ENCODE measurements at regions not wholly inside any gene's neighbourhood (a gene's known extent, or its start where the extent isn't known, plus 50 kb on each side); places are given as distances from the start of the nearest gene placed in this dataset.
"Not testable (repeated sequence)": the region's sequence is repeated elsewhere in the genome, so short reads cannot be mapped to it uniquely, and the experiment has no call there.

DNA sequence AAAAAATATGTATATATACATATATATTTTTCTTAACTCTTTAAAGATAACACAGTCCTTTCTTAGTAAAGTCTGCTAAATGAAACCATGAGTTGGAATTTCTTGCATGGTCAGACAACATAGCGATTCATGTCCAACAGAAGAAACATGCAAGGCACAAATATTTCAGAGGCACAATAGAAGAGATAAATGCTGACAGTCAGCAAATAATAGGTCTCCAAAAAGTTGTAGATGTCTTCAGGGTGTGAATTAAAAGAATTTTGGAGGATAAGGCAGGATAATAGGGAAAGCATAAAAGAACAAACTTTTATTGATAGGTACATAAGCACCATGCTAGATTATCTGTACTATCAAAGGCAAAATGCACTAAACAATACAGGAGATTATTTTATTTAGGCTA, 800.2 kb downstream of the PLCL1 start:
- WGBS (ENCODE audit: extremely low coverage, insufficient coverage, low lambda C conversion rate), result no CpG with 5 or more reads among the region's 1 CpG
- Histone ChIP-seq H3K79me2 (ENCODE audit: control insufficient read depth, insufficient read depth, low read length) (no peaks in the 10 kb centered on the region), H3K9ac (ENCODE audit: low read length) (no peak overlapping the region), H3K36me3 (ENCODE audit: control insufficient read depth, insufficient read depth, low read length) (no peaks in the 10 kb centered on the region), H3K4me1 (ENCODE audit: control insufficient read depth, low read depth, low read length) (no peaks in the 10 kb centered on the region), H2BK15ac (replicated peaks; ENCODE audit: low read depth) (no peak overlapping the region), H3K27ac (ENCODE audit: low read depth, low read length) (no peak overlapping the region), H2BK120ac (ENCODE audit: low read depth, low read length) (no peak overlapping the region), H3K4me2 (ENCODE audit: low read length) (no peak overlapping the region), H3K79me1 (ENCODE audit: low read length) (no peaks in the 10 kb centered on the region), H2AK5ac (ENCODE audit: low read length) (no peak overlapping the region), H3K27me3 (ENCODE audit: insufficient read depth, low read length, poor library complexity) (no peaks in the 10 kb centered on the region), H3K23ac (ENCODE audit: low read length) (no peak overlapping the region), H3K56ac (ENCODE audit: low read length) (no peak overlapping the region), H3K4me3 (ENCODE audit: low read length) (no peak overlapping the region), H4K8ac (ENCODE audit: low read depth, low read length) (no peak overlapping the region), H3K18ac (ENCODE audit: low read length) (no peak overlapping the region), H2BK5ac (ENCODE audit: low read length) (no peak overlapping the region), H3K4ac (ENCODE audit: low read depth, low read length) (no peak overlapping the region), H4K5ac (ENCODE audit: low read length) (no peak overlapping the region)
- DNase-seq, result no peak

DNA sequence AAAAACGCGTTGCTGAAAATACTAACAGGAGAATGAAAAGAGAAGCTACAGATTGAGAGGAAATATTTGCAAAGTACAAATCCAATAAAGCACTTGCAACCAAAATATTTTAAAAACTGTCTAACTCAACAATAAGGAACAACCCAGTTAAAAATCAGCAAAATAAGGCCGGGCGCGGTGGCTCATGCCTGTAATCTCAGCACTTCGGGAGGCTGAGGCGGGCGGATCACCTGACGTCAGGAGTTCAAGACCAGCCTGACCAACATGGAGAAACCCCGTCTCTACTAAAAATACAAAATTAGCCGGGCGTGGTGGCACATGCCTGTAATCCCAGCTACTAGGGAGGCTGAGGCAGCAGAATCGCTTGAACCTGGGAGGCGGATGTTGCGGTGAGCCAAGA, 798.6 kb downstream of the PLCL1 start:
- not testable (repeated sequence) for H3K4me3 ChIP-seq (ENCODE audit: low read length); H3K4me1 ChIP-seq (ENCODE audit: control insufficient read depth, low read depth, low read length); H2BK15ac ChIP-seq (replicated peaks; ENCODE audit: low read depth); H2BK5ac ChIP-seq (ENCODE audit: low read length); H2AK5ac ChIP-seq (ENCODE audit: low read length); H3K9ac ChIP-seq (ENCODE audit: low read length); H4K5ac ChIP-seq (ENCODE audit: low read length); DNase-seq; H2BK120ac ChIP-seq (ENCODE audit: low read depth, low read length); H3K79me2 ChIP-seq (ENCODE audit: control insufficient read depth, insufficient read depth, low read length); H3K79me1 ChIP-seq (ENCODE audit: low read length); H3K27ac ChIP-seq (ENCODE audit: low read depth, low read length); H3K36me3 ChIP-seq (ENCODE audit: control insufficient read depth, insufficient read depth, low read length); H3K18ac ChIP-seq (ENCODE audit: low read length); H3K23ac ChIP-seq (ENCODE audit: low read length); H3K27me3 ChIP-seq (ENCODE audit: insufficient read depth, low read length, poor library complexity); H3K4ac ChIP-seq (ENCODE audit: low read depth, low read length); H3K56ac ChIP-seq (ENCODE audit: low read length); H3K4me2 ChIP-seq (ENCODE audit: low read length); H4K8ac ChIP-seq (ENCODE audit: low read depth, low read length)
- no CpG with 5 or more reads among the region's 15 CpGs for whole genome bisulfite sequencing (ENCODE audit: extremely low coverage, insufficient coverage, low lambda C conversion rate)

DNA sequence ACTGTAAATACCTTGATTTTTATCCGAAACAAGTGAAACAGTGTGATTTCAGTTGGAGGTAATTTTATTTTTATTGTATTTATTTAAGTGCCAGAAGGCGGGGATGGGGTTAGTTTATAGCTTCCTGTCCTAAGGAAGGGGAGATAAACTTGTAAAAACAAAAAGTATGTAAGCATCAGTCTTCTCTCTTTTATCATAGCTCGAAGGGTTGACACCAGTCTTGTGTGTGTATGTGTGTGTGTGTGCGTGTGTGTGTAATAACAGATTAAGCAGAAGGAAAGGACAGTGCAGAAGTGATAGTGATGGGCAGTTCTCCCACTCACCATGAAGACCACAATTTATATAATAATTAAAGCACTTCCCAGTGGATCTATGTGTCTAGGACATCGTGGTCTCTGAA, 793.3 kb downstream of the PLCL1 start:
- no peak overlapping the region for H4K5ac ChIP-seq (ENCODE audit: low read length)
- H2BK5ac ChIP-seq (ENCODE audit: low read length), result no peak overlapping the region
- H3K18ac ChIP-seq (ENCODE audit: low read length), result no peak overlapping the region
- H3K27ac ChIP-seq (ENCODE audit: low read depth, low read length), result no peak overlapping the region
- no peak overlapping the region for H2BK15ac ChIP-seq (replicated peaks; ENCODE audit: low read depth)
- H3K79me2 ChIP-seq (ENCODE audit: control insufficient read depth, insufficient read depth, low read length), result no peaks in the 10 kb centered on the region
- H3K56ac ChIP-seq (ENCODE audit: low read length), result no peak overlapping the region
- H3K23ac ChIP-seq (ENCODE audit: low read length), result no peak overlapping the region
- DNase-seq, result no peak
- no peaks in the 10 kb centered on the region for H3K36me3 ChIP-seq (ENCODE audit: control insufficient read depth, insufficient read depth, low read length)
- no peaks in the 10 kb centered on the region for H3K4me1 ChIP-seq (ENCODE audit: control insufficient read depth, low read depth, low read length)
- H4K8ac ChIP-seq (ENCODE audit: low read depth, low read length), result no peak overlapping the region
- H2BK120ac ChIP-seq (ENCODE audit: low read depth, low read length), result no peak overlapping the region
- H3K4ac ChIP-seq (ENCODE audit: low read depth, low read length), result no peak overlapping the region
- H3K27me3 ChIP-seq (ENCODE audit: insufficient read depth, low read length, poor library complexity), result no peaks in the 10 kb centered on the region
- no peak overlapping the region for H3K9ac ChIP-seq (ENCODE audit: low read length)
- WGBS (ENCODE audit: extremely low coverage, insufficient coverage, low lambda C conversion rate), result 100% methylated on average over 2 of the region's 5 CpGs
- H3K79me1 ChIP-seq (ENCODE audit: low read length), result no peaks in the 10 kb centered on the region
- H3K4me2 ChIP-seq (ENCODE audit: low read length), result no peak overlapping the region
- no peak overlapping the region for H2AK5ac ChIP-seq (ENCODE audit: low read length)
- H3K4me3 ChIP-seq (ENCODE audit: low read length), result no peak overlapping the region

GRCh38 chr2:198596985-198597384, 792.6 kb downstream of the PLCL1 start:
- no peaks in the 10 kb centered on the region for H3K36me3 ChIP-seq (ENCODE audit: control insufficient read depth, insufficient read depth, low read length)
- H3K9ac ChIP-seq (ENCODE audit: low read length), result no peak overlapping the region

GRCh38 chr2:198595721-198596120, 791.3 kb downstream of the PLCL1 start:
- no peak overlapping the region for H3K9ac ChIP-seq (ENCODE audit: low read length)
- no peak overlapping the region for H2AK5ac ChIP-seq (ENCODE audit: low read length)
- H3K4me2 ChIP-seq (ENCODE audit: low read length), result no peak overlapping the region
- H3K56ac ChIP-seq (ENCODE audit: low read length), result no peak overlapping the region
- H3K4ac ChIP-seq (ENCODE audit: low read depth, low read length), result no peak overlapping the region
- H2BK5ac ChIP-seq (ENCODE audit: low read length), result no peak overlapping the region
- H3K27me3 ChIP-seq (ENCODE audit: insufficient read depth, low read length, poor library complexity), result no peaks in the 10 kb centered on the region
- H3K36me3 ChIP-seq (ENCODE audit: control insufficient read depth, insufficient read depth, low read length), result no peaks in the 10 kb centered on the region
- no peaks in the 10 kb centered on the region for H3K4me1 ChIP-seq (ENCODE audit: control insufficient read depth, low read depth, low read length)
- H3K23ac ChIP-seq (ENCODE audit: low read length), result no peak overlapping the region
- H3K79me1 ChIP-seq (ENCODE audit: low read length), result no peaks in the 10 kb centered on the region
- no peak overlapping the region for H2BK15ac ChIP-seq (replicated peaks; ENCODE audit: low read depth)
- no peak overlapping the region for H2BK120ac ChIP-seq (ENCODE audit: low read depth, low read length)
- no peak for DNase-seq
- no peak overlapping the region for H3K18ac ChIP-seq (ENCODE audit: low read length)
- no peak overlapping the region for H3K27ac ChIP-seq (ENCODE audit: low read depth, low read length)
- no peaks in the 10 kb centered on the region for H3K79me2 ChIP-seq (ENCODE audit: control insufficient read depth, insufficient read depth, low read length)
- no peak overlapping the region for H3K4me3 ChIP-seq (ENCODE audit: low read length)
- H4K5ac ChIP-seq (ENCODE audit: low read length), result no peak overlapping the region
- no peak overlapping the region for H4K8ac ChIP-seq (ENCODE audit: low read depth, low read length)

More at GRCh38 chr2:198596985-198597384, 792.6 kb downstream of the PLCL1 start:
- no peak for DNase-seq
- Histone ChIP-seq H3K18ac (ENCODE audit: low read length) (no peak overlapping the region), H3K27me3 (ENCODE audit: insufficient read depth, low read length, poor library complexity) (no peaks in the 10 kb centered on the region), H2BK120ac (ENCODE audit: low read depth, low read length) (no peak overlapping the region), H4K8ac (ENCODE audit: low read depth, low read length) (no peak overlapping the region), H2BK5ac (ENCODE audit: low read length) (no peak overlapping the region), H3K4me1 (ENCODE audit: control insufficient read depth, low read depth, low read length) (no peaks in the 10 kb centered on the region), H3K79me2 (ENCODE audit: control insufficient read depth, insufficient read depth, low read length) (no peaks in the 10 kb centered on the region), H3K79me1 (ENCODE audit: low read length) (no peaks in the 10 kb centered on the region), H3K56ac (ENCODE audit: low read length) (no peak overlapping the region), H3K4ac (ENCODE audit: low read depth, low read length) (no peak overlapping the region), H3K23ac (ENCODE audit: low read length) (no peak overlapping the region), H4K5ac (ENCODE audit: low read length) (no peak overlapping the region), H3K4me3 (ENCODE audit: low read length) (no peak overlapping the region), H2AK5ac (ENCODE audit: low read length) (no peak overlapping the region), H2BK15ac (replicated peaks; ENCODE audit: low read depth) (no peak overlapping the region), H3K27ac (ENCODE audit: low read depth, low read length) (no peak overlapping the region), H3K4me2 (ENCODE audit: low read length) (no peak overlapping the region)

DNA sequence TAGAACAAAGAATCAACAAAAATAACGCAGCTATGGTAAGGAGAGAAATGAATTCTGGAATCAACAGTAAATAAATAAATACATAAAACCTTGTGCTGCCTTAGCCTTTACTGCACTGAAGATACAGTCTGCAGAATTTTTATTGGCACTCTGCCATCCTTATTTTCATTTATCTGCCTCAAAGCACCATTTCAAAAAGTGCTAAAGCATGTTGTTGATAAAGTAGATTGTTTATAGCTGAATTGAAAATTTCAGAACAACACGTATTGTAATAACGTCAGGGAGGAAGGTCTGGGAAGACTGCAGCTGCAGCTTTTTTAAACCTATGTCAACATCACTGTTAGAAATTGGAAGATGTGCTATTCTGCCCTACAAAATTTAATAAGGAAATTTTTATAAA, 787.2 kb downstream of the PLCL1 start:
- WGBS (ENCODE audit: extremely low coverage, insufficient coverage, low lambda C conversion rate), result no CpG with 5 or more reads among the region's 3 CpGs
- Histone ChIP-seq H3K79me1 (ENCODE audit: low read length) (no peaks in the 10 kb centered on the region), H3K4ac (ENCODE audit: low read depth, low read length) (no peak overlapping the region), H2BK15ac (replicated peaks; ENCODE audit: low read depth) (no peak overlapping the region), H3K23ac (ENCODE audit: low read length) (no peak overlapping the region), H4K5ac (ENCODE audit: low read length) (no peak overlapping the region), H3K4me1 (ENCODE audit: control insufficient read depth, low read depth, low read length) (no peaks in the 10 kb centered on the region), H3K27ac (ENCODE audit: low read depth, low read length) (no peak overlapping the region), H4K8ac (ENCODE audit: low read depth, low read length) (no peak overlapping the region), H2BK120ac (ENCODE audit: low read depth, low read length) (no peak overlapping the region), H2BK5ac (ENCODE audit: low read length) (no peak overlapping the region), H3K9ac (ENCODE audit: low read length) (no peak overlapping the region), H3K36me3 (ENCODE audit: control insufficient read depth, insufficient read depth, low read length) (no peaks in the 10 kb centered on the region), H3K18ac (ENCODE audit: low read length) (no peak overlapping the region), H2AK5ac (ENCODE audit: low read length) (no peak overlapping the region), H3K56ac (ENCODE audit: low read length) (no peak overlapping the region), H3K27me3 (ENCODE audit: insufficient read depth, low read length, poor library complexity) (no peaks in the 10 kb centered on the region), H3K79me2 (ENCODE audit: control insufficient read depth, insufficient read depth, low read length) (no peaks in the 10 kb centered on the region), H3K4me3 (ENCODE audit: low read length) (no peak overlapping the region), H3K4me2 (ENCODE audit: low read length) (no peak overlapping the region)
- DNase-seq, result no peak
